PC-9 (cell line): ENCODE measurements at regions not wholly inside any gene's neighbourhood (a gene's known extent, or its start where the extent isn't known, plus 50 kb on each side); places are given as distances from the start of the nearest gene placed in this dataset.

Source experiments
- EZH2 ChIP-seq: fragments of 200-600 bp; sonication (generic); IDR thresholded peaks from 2 replicates; pipeline ENCODE4 v1.8.0; 2017; ENCODE audit warnings: antibody characterized with exemption, low read depth
- TF ChIP-seq, protein P1 (sequence below): fragments of 200-600 bp; sonication (generic); conservative IDR thresholded peaks from 2 replicates; pipeline ENCODE4 v1.6.1; 2017; ENCODE audit warnings: mixed run types, antibody characterized with exemption, mild to moderate bottlenecking, moderate library complexity

DNA sequence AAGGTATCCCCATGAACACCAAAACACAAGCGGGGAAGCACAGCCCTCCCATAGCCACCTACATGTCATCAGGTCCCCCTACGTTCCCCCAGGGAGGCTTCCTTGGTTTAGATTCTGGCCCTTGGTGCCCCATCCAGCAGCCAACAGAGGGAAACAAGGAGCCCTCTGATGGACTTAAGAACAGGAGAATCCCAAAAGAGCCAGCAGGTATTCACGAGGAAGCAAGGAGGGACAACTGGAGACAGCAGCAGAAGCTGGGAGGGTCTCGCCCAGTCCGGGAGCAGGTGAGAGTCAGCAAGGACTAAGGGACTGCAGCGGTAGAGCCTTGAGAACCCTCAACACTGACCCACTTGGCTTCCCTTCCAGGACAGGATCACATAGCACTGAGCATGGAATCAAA, 58.4 kb upstream of the TOP1 start:
- TF ChIP-seq, protein P1, sequence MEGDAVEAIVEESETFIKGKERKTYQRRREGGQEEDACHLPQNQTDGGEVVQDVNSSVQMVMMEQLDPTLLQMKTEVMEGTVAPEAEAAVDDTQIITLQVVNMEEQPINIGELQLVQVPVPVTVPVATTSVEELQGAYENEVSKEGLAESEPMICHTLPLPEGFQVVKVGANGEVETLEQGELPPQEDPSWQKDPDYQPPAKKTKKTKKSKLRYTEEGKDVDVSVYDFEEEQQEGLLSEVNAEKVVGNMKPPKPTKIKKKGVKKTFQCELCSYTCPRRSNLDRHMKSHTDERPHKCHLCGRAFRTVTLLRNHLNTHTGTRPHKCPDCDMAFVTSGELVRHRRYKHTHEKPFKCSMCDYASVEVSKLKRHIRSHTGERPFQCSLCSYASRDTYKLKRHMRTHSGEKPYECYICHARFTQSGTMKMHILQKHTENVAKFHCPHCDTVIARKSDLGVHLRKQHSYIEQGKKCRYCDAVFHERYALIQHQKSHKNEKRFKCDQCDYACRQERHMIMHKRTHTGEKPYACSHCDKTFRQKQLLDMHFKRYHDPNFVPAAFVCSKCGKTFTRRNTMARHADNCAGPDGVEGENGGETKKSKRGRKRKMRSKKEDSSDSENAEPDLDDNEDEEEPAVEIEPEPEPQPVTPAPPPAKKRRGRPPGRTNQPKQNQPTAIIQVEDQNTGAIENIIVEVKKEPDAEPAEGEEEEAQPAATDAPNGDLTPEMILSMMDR = no peak
- TF ChIP-seq EZH2 = no peak
